ENCODE measurements at regions not wholly inside any gene's neighbourhood (a gene's known extent, or its start where the extent isn't known, plus 50 kb on each side); places are given as distances from the start of the nearest gene placed in this dataset.

- Histone ChIP-seq H3K79me1 (ENCODE audit: insufficient read depth, low read depth, low read length, poor library complexity, severe bottlenecking) (no peaks in the 10 kb centered on the region), H4K8ac (replicated peaks; ENCODE audit: insufficient read length, low read depth, low read length) (no peak overlapping the region), H3K14ac (ENCODE audit: insufficient read depth, low read length) (no peak overlapping the region), H3K4ac (ENCODE audit: low read depth, low read length) (no peak overlapping the region), H2BK20ac (ENCODE audit: low read depth, low read length, poor library complexity, severe bottlenecking) (no peak overlapping the region), H3K56ac (ENCODE audit: insufficient read length, low read depth, low read length) (no peak overlapping the region), H3K4me1 (ENCODE audit: insufficient read depth, low read length) (no peaks in the 10 kb centered on the region), H3K27me3 (ENCODE audit: insufficient read depth, low read length) (no peaks in the 10 kb centered on the region), H2BK120ac (ENCODE audit: low read depth, low read length, poor library complexity, severe bottlenecking) (no peak overlapping the region), H3K23ac (ENCODE audit: insufficient read length, low read depth, low read length) (no peak overlapping the region), H2AFZ (ENCODE audit: low read length) (no peak overlapping the region), H3K23me2 (ENCODE audit: insufficient read length, low read depth, low read length, poor library complexity, severe bottlenecking) (no peaks in the 10 kb centered on the region), H4K91ac (ENCODE audit: insufficient read length, low read depth, low read length) (no peak overlapping the region), H3K4me2 (ENCODE audit: insufficient read depth, insufficient read length, low read length) (no peak overlapping the region), H4K20me1 (ENCODE audit: control insufficient read depth, insufficient read depth, insufficient read length) (no peaks in the 10 kb centered on the region), H3K9ac (ENCODE audit: extremely low read depth, insufficient read length, low read length) (no peak overlapping the region), H4K5ac (ENCODE audit: insufficient read length, low read depth, low read length) (no peak overlapping the region), H3K9me3 (ENCODE audit: control insufficient read depth, low read depth, low read length) (no peaks in the 10 kb centered on the region), H2BK12ac (ENCODE audit: insufficient read length, low read depth, low read length) (no peak overlapping the region), H2AK5ac (ENCODE audit: insufficient read length, low read length) (no peak overlapping the region), H3T11ph (ENCODE audit: low read length) (no peak overlapping the region), H2BK5ac (ENCODE audit: insufficient read length, low read length) (no peak overlapping the region), H3K79me2 (ENCODE audit: insufficient read depth, low read length) (no peaks in the 10 kb centered on the region), H3K18ac (ENCODE audit: insufficient read length, low read depth, low read length) (no peak overlapping the region), H2BK15ac (ENCODE audit: low read depth, low read length) (no peak overlapping the region), H3K27ac (ENCODE audit: insufficient read length, low read depth, low read length) (no peak overlapping the region)
- Mint-ChIP-seq H3K4me1 (no peaks in the 10 kb centered on the region), H3K27ac (no peak overlapping the region; a peak in 1 of 7 replicates), H3K27me3 (ENCODE audit: low read depth) (no peaks in the 10 kb centered on the region), H3K4me3 (no peak overlapping the region), H3K36me3 (ENCODE audit: insufficient read depth in 1 of 3, low read depth in 3 of 3) (no peaks in the 10 kb centered on the region; a peak in 1 of 7 replicates), H3K9me3 (no peaks in the 10 kb centered on the region)
- WGBS (ENCODE audit: extremely low coverage, insufficient read length, low lambda C conversion rate): no CpG with 5 or more reads among the region's 7 CpGs
- DNase-seq: no peak
- TF ChIP-seq, protein P1, sequence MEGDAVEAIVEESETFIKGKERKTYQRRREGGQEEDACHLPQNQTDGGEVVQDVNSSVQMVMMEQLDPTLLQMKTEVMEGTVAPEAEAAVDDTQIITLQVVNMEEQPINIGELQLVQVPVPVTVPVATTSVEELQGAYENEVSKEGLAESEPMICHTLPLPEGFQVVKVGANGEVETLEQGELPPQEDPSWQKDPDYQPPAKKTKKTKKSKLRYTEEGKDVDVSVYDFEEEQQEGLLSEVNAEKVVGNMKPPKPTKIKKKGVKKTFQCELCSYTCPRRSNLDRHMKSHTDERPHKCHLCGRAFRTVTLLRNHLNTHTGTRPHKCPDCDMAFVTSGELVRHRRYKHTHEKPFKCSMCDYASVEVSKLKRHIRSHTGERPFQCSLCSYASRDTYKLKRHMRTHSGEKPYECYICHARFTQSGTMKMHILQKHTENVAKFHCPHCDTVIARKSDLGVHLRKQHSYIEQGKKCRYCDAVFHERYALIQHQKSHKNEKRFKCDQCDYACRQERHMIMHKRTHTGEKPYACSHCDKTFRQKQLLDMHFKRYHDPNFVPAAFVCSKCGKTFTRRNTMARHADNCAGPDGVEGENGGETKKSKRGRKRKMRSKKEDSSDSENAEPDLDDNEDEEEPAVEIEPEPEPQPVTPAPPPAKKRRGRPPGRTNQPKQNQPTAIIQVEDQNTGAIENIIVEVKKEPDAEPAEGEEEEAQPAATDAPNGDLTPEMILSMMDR (conservative IDR thresholded peaks at IDR 0.05): no peak
Observed at GRCh38 chr4:13876940-13877339, 249.4 kb upstream of the BOD1L1 start.

All from H9 (cell line).